Neutrophil (primary cell): ENCODE measurements at regions not wholly inside any gene's neighbourhood (a gene's known extent, or its start where the extent isn't known, plus 50 kb on each side); places are given as distances from the start of the nearest gene placed in this dataset.

Experiments
- H3K27ac ChIP-seq: fragments of 200-600 bp; sonication (generic); 2 replicates; pipeline ENCODE4 v1.5.1; 2016; ENCODE audit warnings: mild to moderate bottlenecking, moderate library complexity
- H3K27me3 ChIP-seq: fragments of 200-600 bp; sonication (generic); 2 replicates; pipeline ENCODE4 v1.6.0; 2016; ENCODE audit warnings: mild to moderate bottlenecking
- H3K36me3 ChIP-seq: fragments of 200-600 bp; sonication (generic); 2 replicates; pipeline ENCODE4 v1.5.1; 2017
- H3K4me1 ChIP-seq, 2 experiments: fragments of 200-600 bp in 1 of 2; sonication (generic) in 1 of 2; 1 replicate in 1 of 2; 2 replicates in 1 of 2; pipeline versions ENCODE4 v1.5.1 to v1.6.1; 2013 to 2016; ENCODE audit warnings: low read depth in 1 of 2, low read length in 1 of 2, mild to moderate bottlenecking in 1 of 2, moderate library complexity in 1 of 2; ENCODE audit not compliant: control insufficient read depth in 1 of 2, insufficient read depth in 1 of 2
- H3K4me3 ChIP-seq, 2 experiments: fragments of 200-600 bp in 1 of 2; sonication (generic) in 1 of 2; 1 replicate in 1 of 2; 2 replicates in 1 of 2; pipeline ENCODE4 v1.5.1; 2013 to 2016; ENCODE audit warnings: low read depth in 1 of 2, low read length in 1 of 2, mild to moderate bottlenecking in 1 of 2, moderate library complexity in 1 of 2
- H3K9me3 ChIP-seq: fragments of 200-600 bp; sonication (generic); 2 replicates; pipeline ENCODE4 v1.5.1; 2016
- CTCF ChIP-seq: fragments of 200-600 bp; sonication (generic); IDR thresholded peaks from 2 replicates; pipeline ENCODE4 v1.5.1; 2016; ENCODE audit warnings: antibody characterized with exemption

GRCh38 chr3:66904831-66905493, 93.1 kb upstream of the KBTBD8 start:
- no peak for TF ChIP-seq CTCF
- no peaks in the 10 kb centered on the region for H3K4me1 ChIP-seq
- no peak overlapping the region for H3K4me3 ChIP-seq

GRCh38 chr3:66907136-66907535, 91.0 kb upstream of the KBTBD8 start:
- no peak for TF ChIP-seq CTCF
- Histone ChIP-seq H3K36me3 (no peaks in the 10 kb centered on the region), H3K27ac (no peak overlapping the region), H3K9me3 (no peaks in the 10 kb centered on the region), H3K4me1 (no peaks in the 10 kb centered on the region), H3K4me3 (no peak overlapping the region), H3K27me3 (no peaks in the 10 kb centered on the region)

More at GRCh38 chr3:66904831-66905493, 93.1 kb upstream of the KBTBD8 start:
- no peaks in the 10 kb centered on the region for H3K36me3 ChIP-seq
- no peaks in the 10 kb centered on the region for H3K9me3 ChIP-seq
- H3K27ac ChIP-seq, result no peak overlapping the region
- no peaks in the 10 kb centered on the region for H3K27me3 ChIP-seq

- Histone ChIP-seq H3K27ac (no peak overlapping the region), H3K9me3 (no peaks in the 10 kb centered on the region)
- TF ChIP-seq CTCF, result no peak
These were observed 87.6 kb upstream of the KBTBD8 start for GRCh38 chr3:66910266-66911055.

GRCh38 chr3:66912306-66912705, 85.8 kb upstream of the KBTBD8 start:
- no peaks in the 10 kb centered on the region for H3K27me3 ChIP-seq
- H3K4me1 ChIP-seq, result no peaks in the 10 kb centered on the region
- no peak overlapping the region for H3K27ac ChIP-seq
- no peaks in the 10 kb centered on the region for H3K36me3 ChIP-seq
- no peak for TF ChIP-seq CTCF
- H3K4me3 ChIP-seq, result no peak overlapping the region
- no peaks in the 10 kb centered on the region for H3K9me3 ChIP-seq

More at GRCh38 chr3:66910266-66911055, 87.6 kb upstream of the KBTBD8 start:
- H3K27me3 ChIP-seq, result no peaks in the 10 kb centered on the region
- no peak overlapping the region for H3K4me3 ChIP-seq
- H3K36me3 ChIP-seq, result no peaks in the 10 kb centered on the region
- no peaks in the 10 kb centered on the region for H3K4me1 ChIP-seq

- Histone ChIP-seq H3K9me3 (no peaks in the 10 kb centered on the region), H3K4me3 (no peak overlapping the region), H3K36me3 (no peaks in the 10 kb centered on the region), H3K4me1 (no peaks in the 10 kb centered on the region), H3K27ac (no peak overlapping the region), H3K27me3 (no peaks in the 10 kb centered on the region)
- no peak for TF ChIP-seq CTCF
These were observed 76.0 kb upstream of the KBTBD8 start for GRCh38 chr3:66922058-66922457.
